ENCODE measurements at regions not wholly inside any gene's neighbourhood (a gene's known extent, or its start where the extent isn't known, plus 50 kb on each side); places are given as distances from the start of the nearest gene placed in this dataset.

- Mint-ChIP-seq H3K9me3 (no peaks in the 10 kb centered on the region), H3K36me3 (ENCODE audit: low read depth) (no peaks in the 10 kb centered on the region), H3K4me1 (no peaks in the 10 kb centered on the region), H3K27ac (no peak overlapping the region), H3K4me3 (no peak overlapping the region), H3K27me3 (peaks cover 7% of the 10 kb centered on the region)
- no peak for ATAC-seq (replicated peaks)
These were observed 77.9 kb downstream of the CTSL start for GRCh38 chr9:87803623-87804345.

- no peak for ATAC-seq (replicated peaks)
- Mint-ChIP-seq H3K27me3 (peaks cover 12% of the 10 kb centered on the region), H3K9me3 (no peaks in the 10 kb centered on the region), H3K36me3 (ENCODE audit: low read depth) (no peaks in the 10 kb centered on the region), H3K4me1 (no peaks in the 10 kb centered on the region), H3K27ac (no peak overlapping the region), H3K4me3 (no peak overlapping the region)
These were observed 77.4 kb upstream of the SPATA31E1 start for GRCh38 chr9:87805259-87805658.

- Mint-ChIP-seq H3K27me3 (peaks cover 14% of the 10 kb centered on the region), H3K36me3 (ENCODE audit: low read depth) (no peaks in the 10 kb centered on the region), H3K9me3 (no peaks in the 10 kb centered on the region), H3K27ac (no peak overlapping the region), H3K4me1 (no peaks in the 10 kb centered on the region), H3K4me3 (no peak overlapping the region)
- no peak for ATAC-seq (replicated peaks)
These were observed 72.7 kb upstream of the SPATA31E1 start for GRCh38 chr9:87810008-87810407.

- Mint-ChIP-seq H3K9me3 (no peaks in the 10 kb centered on the region), H3K36me3 (ENCODE audit: low read depth) (no peaks in the 10 kb centered on the region), H3K4me1 (no peaks in the 10 kb centered on the region), H3K27me3 (peaks cover 17% of the 10 kb centered on the region), H3K4me3 (no peak overlapping the region), H3K27ac (no peak overlapping the region)
- no peak for ATAC-seq (replicated peaks)
These were observed 71.9 kb upstream of the SPATA31E1 start for GRCh38 chr9:87810679-87811178.

- no peaks in the 10 kb centered on the region for H3K4me1 Mint-ChIP-seq
- ATAC-seq (replicated peaks): peak; percentile 95
- H3K36me3 Mint-ChIP-seq (ENCODE audit: low read depth): no peaks in the 10 kb centered on the region
- H3K4me3 Mint-ChIP-seq: peak overlapping the region; percentile 11
- H3K27me3 Mint-ChIP-seq: peaks cover 21% of the 10 kb centered on the region
- peak overlapping the region; percentile 2 for H3K27ac Mint-ChIP-seq
- no peaks in the 10 kb centered on the region for H3K9me3 Mint-ChIP-seq
These were observed 70.1 kb upstream of the SPATA31E1 start for GRCh38 chr9:87812375-87813118.

GRCh38 chr9:87813119-87813463 lies 69.6 kb upstream of the SPATA31E1 start:
- ATAC-seq (replicated peaks): no peak
- no peaks in the 10 kb centered on the region for H3K4me1 Mint-ChIP-seq
- H3K27ac Mint-ChIP-seq: peak overlapping the region; percentile 2
- no peaks in the 10 kb centered on the region for H3K9me3 Mint-ChIP-seq
- peaks cover 16% of the 10 kb centered on the region for H3K27me3 Mint-ChIP-seq
- H3K4me3 Mint-ChIP-seq: peak overlapping the region; percentile 11
- no peaks in the 10 kb centered on the region for H3K36me3 Mint-ChIP-seq (ENCODE audit: low read depth)

- Mint-ChIP-seq H3K9me3 (no peaks in the 10 kb centered on the region), H3K4me3 (no peak overlapping the region), H3K36me3 (ENCODE audit: low read depth) (no peaks in the 10 kb centered on the region), H3K4me1 (no peaks in the 10 kb centered on the region), H3K27me3 (peaks cover 11% of the 10 kb centered on the region), H3K27ac (no peak overlapping the region)
- no peak for ATAC-seq (replicated peaks)
These were observed 66.6 kb upstream of the SPATA31E1 start for GRCh38 chr9:87816036-87816435.

GRCh38 chr9:87818308-87818707 lies 64.4 kb upstream of the SPATA31E1 start:
- peaks cover 11% of the 10 kb centered on the region for H3K27me3 Mint-ChIP-seq
- H3K4me1 Mint-ChIP-seq: no peaks in the 10 kb centered on the region
- H3K9me3 Mint-ChIP-seq: no peaks in the 10 kb centered on the region
- H3K36me3 Mint-ChIP-seq (ENCODE audit: low read depth): no peaks in the 10 kb centered on the region
- H3K4me3 Mint-ChIP-seq: no peak overlapping the region
- H3K27ac Mint-ChIP-seq: no peak overlapping the region
- ATAC-seq (replicated peaks): no peak

GRCh38 chr9:87824216-87824875 lies 58.3 kb upstream of the SPATA31E1 start:
- Mint-ChIP-seq H3K4me3 (no peak overlapping the region), H3K36me3 (ENCODE audit: low read depth) (no peaks in the 10 kb centered on the region), H3K27ac (no peak overlapping the region), H3K4me1 (no peaks in the 10 kb centered on the region), H3K9me3 (no peaks in the 10 kb centered on the region), H3K27me3 (peaks cover 4% of the 10 kb centered on the region)
- no peak for ATAC-seq (replicated peaks)

- no peak for ATAC-seq (replicated peaks)
- H3K4me1 Mint-ChIP-seq: no peaks in the 10 kb centered on the region
- no peaks in the 10 kb centered on the region for H3K36me3 Mint-ChIP-seq (ENCODE audit: low read depth)
- no peak overlapping the region for H3K4me3 Mint-ChIP-seq
- H3K27ac Mint-ChIP-seq: no peak overlapping the region
- H3K27me3 Mint-ChIP-seq: peaks cover 4% of the 10 kb centered on the region
- no peaks in the 10 kb centered on the region for H3K9me3 Mint-ChIP-seq
These were observed 57.8 kb upstream of the SPATA31E1 start for GRCh38 chr9:87824886-87825285.

GRCh38 chr9:87826331-87826730 lies 56.3 kb upstream of the SPATA31E1 start:
- H3K27me3 Mint-ChIP-seq: peaks cover 4% of the 10 kb centered on the region
- no peaks in the 10 kb centered on the region for H3K4me1 Mint-ChIP-seq
- no peak overlapping the region for H3K27ac Mint-ChIP-seq
- no peak for ATAC-seq (replicated peaks)
- H3K4me3 Mint-ChIP-seq: no peak overlapping the region
- no peaks in the 10 kb centered on the region for H3K9me3 Mint-ChIP-seq
- no peaks in the 10 kb centered on the region for H3K36me3 Mint-ChIP-seq (ENCODE audit: low read depth)

GRCh38 chr9:87827341-87827740 lies 55.3 kb upstream of the SPATA31E1 start:
- peaks cover 4% of the 10 kb centered on the region for H3K27me3 Mint-ChIP-seq
- H3K4me3 Mint-ChIP-seq: no peak overlapping the region
- no peak overlapping the region for H3K27ac Mint-ChIP-seq
- no peaks in the 10 kb centered on the region for H3K4me1 Mint-ChIP-seq
- H3K9me3 Mint-ChIP-seq: no peaks in the 10 kb centered on the region
- no peaks in the 10 kb centered on the region for H3K36me3 Mint-ChIP-seq (ENCODE audit: low read depth)
- no peak for ATAC-seq (replicated peaks)

GRCh38 chr9:87829756-87830155 lies 52.9 kb upstream of the SPATA31E1 start:
- H3K4me1 Mint-ChIP-seq: no peaks in the 10 kb centered on the region
- H3K36me3 Mint-ChIP-seq (ENCODE audit: low read depth): no peaks in the 10 kb centered on the region
- H3K9me3 Mint-ChIP-seq: no peaks in the 10 kb centered on the region
- peaks cover 4% of the 10 kb centered on the region for H3K27me3 Mint-ChIP-seq
- no peak overlapping the region for H3K4me3 Mint-ChIP-seq
- no peak overlapping the region for H3K27ac Mint-ChIP-seq
- ATAC-seq (replicated peaks): no peak

GRCh38 chr9:87830446-87830845 lies 52.2 kb upstream of the SPATA31E1 start:
- peaks cover 4% of the 10 kb centered on the region for H3K27me3 Mint-ChIP-seq
- H3K4me3 Mint-ChIP-seq: no peak overlapping the region
- ATAC-seq (replicated peaks): no peak
- no peaks in the 10 kb centered on the region for H3K9me3 Mint-ChIP-seq
- H3K4me1 Mint-ChIP-seq: no peaks in the 10 kb centered on the region
- no peaks in the 10 kb centered on the region for H3K36me3 Mint-ChIP-seq (ENCODE audit: low read depth)
- no peak overlapping the region for H3K27ac Mint-ChIP-seq

- no peak for ATAC-seq (replicated peaks)
- Mint-ChIP-seq H3K36me3 (ENCODE audit: low read depth) (no peaks in the 10 kb centered on the region), H3K27ac (no peak overlapping the region), H3K9me3 (no peaks in the 10 kb centered on the region), H3K27me3 (peaks cover 4% of the 10 kb centered on the region), H3K4me1 (no peaks in the 10 kb centered on the region), H3K4me3 (no peak overlapping the region)
These were observed 51.5 kb upstream of the SPATA31E1 start for GRCh38 chr9:87831159-87831558.
